Astrocyte (in vitro differentiated cells and primary cell): ENCODE measurements at regions not wholly inside any gene's neighbourhood (a gene's known extent, or its start where the extent isn't known, plus 50 kb on each side); places are given as distances from the start of the nearest gene placed in this dataset.

Source experiments
- EZH2 ChIP-seq: IDR thresholded peaks from 2 replicates; pipeline ENCODE4 v1.6.1; 2012; ENCODE audit warnings: mild to moderate bottlenecking, low read length, inconsistent platforms; ENCODE audit not compliant: insufficient read depth
- TF ChIP-seq, protein P1 (sequence below): IDR thresholded peaks from 2 replicates; pipeline ENCODE4 v1.5.1; 2011; ENCODE audit warnings: low read depth, mild to moderate bottlenecking, inconsistent platforms, low read length, moderate library complexity; ENCODE audit not compliant: insufficient read depth

DNA sequence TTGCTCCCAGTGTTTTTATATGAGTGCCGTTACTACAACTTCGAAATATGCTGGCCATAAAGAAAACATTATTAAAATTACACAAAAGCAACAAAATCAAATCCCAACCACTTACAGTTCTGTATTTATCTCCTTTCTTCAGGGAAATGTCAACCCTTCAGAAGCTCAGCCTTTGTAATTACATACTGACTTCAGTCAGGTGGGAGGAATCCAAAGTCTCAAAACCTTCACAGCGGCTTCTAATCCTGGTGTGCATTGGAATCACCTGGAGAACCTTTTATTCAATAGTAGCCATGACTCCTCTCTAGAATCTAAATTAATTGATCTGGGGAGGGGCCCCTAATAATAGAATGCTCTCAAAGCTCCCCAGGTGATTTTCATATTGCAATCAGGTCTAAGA lies 463.7 kb upstream of the ARHGEF26 start:
- TF ChIP-seq, protein P1, sequence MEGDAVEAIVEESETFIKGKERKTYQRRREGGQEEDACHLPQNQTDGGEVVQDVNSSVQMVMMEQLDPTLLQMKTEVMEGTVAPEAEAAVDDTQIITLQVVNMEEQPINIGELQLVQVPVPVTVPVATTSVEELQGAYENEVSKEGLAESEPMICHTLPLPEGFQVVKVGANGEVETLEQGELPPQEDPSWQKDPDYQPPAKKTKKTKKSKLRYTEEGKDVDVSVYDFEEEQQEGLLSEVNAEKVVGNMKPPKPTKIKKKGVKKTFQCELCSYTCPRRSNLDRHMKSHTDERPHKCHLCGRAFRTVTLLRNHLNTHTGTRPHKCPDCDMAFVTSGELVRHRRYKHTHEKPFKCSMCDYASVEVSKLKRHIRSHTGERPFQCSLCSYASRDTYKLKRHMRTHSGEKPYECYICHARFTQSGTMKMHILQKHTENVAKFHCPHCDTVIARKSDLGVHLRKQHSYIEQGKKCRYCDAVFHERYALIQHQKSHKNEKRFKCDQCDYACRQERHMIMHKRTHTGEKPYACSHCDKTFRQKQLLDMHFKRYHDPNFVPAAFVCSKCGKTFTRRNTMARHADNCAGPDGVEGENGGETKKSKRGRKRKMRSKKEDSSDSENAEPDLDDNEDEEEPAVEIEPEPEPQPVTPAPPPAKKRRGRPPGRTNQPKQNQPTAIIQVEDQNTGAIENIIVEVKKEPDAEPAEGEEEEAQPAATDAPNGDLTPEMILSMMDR, result no peak
- no peak for TF ChIP-seq EZH2
